ENCODE measurements at regions not wholly inside any gene's neighbourhood (a gene's known extent, or its start where the extent isn't known, plus 50 kb on each side); places are given as distances from the start of the nearest gene placed in this dataset.

GRCh38 chr6:148085631-148086331 is 256.9 kb upstream of the SASH1 start:
- Histone ChIP-seq H3K4me3 (replicated peaks in 1 of 2; ENCODE audit: low read depth in 1 of 2, low read length in 2 of 2) (no peak overlapping the region), H3K9me2 (ENCODE audit: insufficient read depth) (no peaks in the 10 kb centered on the region), H3K4me1 (ENCODE audit: control insufficient read depth in 1 of 2, insufficient read depth in 2 of 2, low read length in 2 of 2) (no peaks in the 10 kb centered on the region), H3K36me3 (ENCODE audit: control insufficient read depth in 1 of 2, insufficient read depth in 2 of 2, low read length in 2 of 2) (no peaks in the 10 kb centered on the region), H3K27ac (ENCODE audit: low read depth, low read length) (no peak overlapping the region), H3K9me3 (ENCODE audit: control insufficient read depth in 1 of 2, insufficient read depth in 1 of 2, low read depth in 1 of 2, low read length in 2 of 2) (no peaks in the 10 kb centered on the region), H3K27me3 (ENCODE audit: insufficient read depth, low read length) (no peaks in the 10 kb centered on the region), H2AFZ (ENCODE audit: low read depth, low read length, poor library complexity, severe bottlenecking) (no peak overlapping the region), H3K79me2 (ENCODE audit: insufficient read depth, low read length) (no peaks in the 10 kb centered on the region), H3K9ac (ENCODE audit: low read length) (no peak overlapping the region), H3K4me2 (ENCODE audit: low read length) (no peak overlapping the region), H4K20me1 (ENCODE audit: insufficient read depth) (no peaks in the 10 kb centered on the region)
- intact Hi-C loops (cut with micrococcal nuclease): no loop called here
- ChIA-PET CTCF (no interaction called here), POLR2A (no interaction called here), RAD21 (ENCODE audit: low non-redundant PET in 1 of 2, low total read pairs in 2 of 2, uncharacterized antibody in 2 of 2, unreplicated experiment in 2 of 2) (no interaction called here)
- ATAC-seq (no peak), DNase-seq (ENCODE audit: low read depth, low spot score) (no peak)
- TF ChIP-seq, protein P1, sequence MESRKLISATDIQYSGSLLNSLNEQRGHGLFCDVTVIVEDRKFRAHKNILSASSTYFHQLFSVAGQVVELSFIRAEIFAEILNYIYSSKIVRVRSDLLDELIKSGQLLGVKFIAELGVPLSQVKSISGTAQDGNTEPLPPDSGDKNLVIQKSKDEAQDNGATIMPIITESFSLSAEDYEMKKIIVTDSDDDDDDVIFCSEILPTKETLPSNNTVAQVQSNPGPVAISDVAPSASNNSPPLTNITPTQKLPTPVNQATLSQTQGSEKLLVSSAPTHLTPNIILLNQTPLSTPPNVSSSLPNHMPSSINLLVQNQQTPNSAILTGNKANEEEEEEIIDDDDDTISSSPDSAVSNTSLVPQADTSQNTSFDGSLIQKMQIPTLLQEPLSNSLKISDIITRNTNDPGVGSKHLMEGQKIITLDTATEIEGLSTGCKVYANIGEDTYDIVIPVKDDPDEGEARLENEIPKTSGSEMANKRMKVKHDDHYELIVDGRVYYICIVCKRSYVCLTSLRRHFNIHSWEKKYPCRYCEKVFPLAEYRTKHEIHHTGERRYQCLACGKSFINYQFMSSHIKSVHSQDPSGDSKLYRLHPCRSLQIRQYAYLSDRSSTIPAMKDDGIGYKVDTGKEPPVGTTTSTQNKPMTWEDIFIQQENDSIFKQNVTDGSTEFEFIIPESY (IDR thresholded peaks at IDR 0.05; ENCODE audit: extremely low read depth, insufficient replicate concordance, low read length): no peak
- TF ChIP-seq REST (IDR thresholded peaks at IDR 0.05; ENCODE audit: low read depth) (no peak), ZNF274 (IDR thresholded peaks at IDR 0.05; ENCODE audit: low read depth, low read length) (no peak), ELF1 (IDR thresholded peaks at IDR 0.05; ENCODE audit: borderline replicate concordance, low read depth) (no peak), ATF3 (IDR thresholded peaks at IDR 0.05) (no peak), SRF (IDR thresholded peaks at IDR 0.05; ENCODE audit: low read depth) (no peak), TCF7L2 (IDR thresholded peaks at IDR 0.05; ENCODE audit: borderline replicate concordance, extremely low read depth, insufficient read depth, insufficient read length) (no peak), CBX3 (IDR thresholded peaks at IDR 0.05; ENCODE audit: low read depth) (no peak), CTCF (IDR thresholded peaks at IDR 0.05 in 2 of 3, conservative IDR thresholded peaks at IDR 0.05 in 1 of 3; ENCODE audit: borderline replicate concordance in 1 of 3, insufficient read depth in 1 of 3, low read depth in 2 of 3, low read length in 2 of 3) (no peak), YY1 (IDR thresholded peaks at IDR 0.05; ENCODE audit: extremely low read depth, insufficient replicate concordance, low read depth, low read length) (no peak), EZH2 (IDR thresholded peaks at IDR 0.05) (no peak)
- TF ChIP-seq, protein P2, sequence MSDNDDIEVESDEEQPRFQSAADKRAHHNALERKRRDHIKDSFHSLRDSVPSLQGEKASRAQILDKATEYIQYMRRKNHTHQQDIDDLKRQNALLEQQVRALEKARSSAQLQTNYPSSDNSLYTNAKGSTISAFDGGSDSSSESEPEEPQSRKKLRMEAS (IDR thresholded peaks at IDR 0.05): no peak
- no TSS peak for BruUV-seq (replicated peaks)
